Islet of Langerhans (tissue), 1 donor: ENCODE measurements at regions not wholly inside any gene's neighbourhood (a gene's known extent, or its start where the extent isn't known, plus 50 kb on each side); places are given as distances from the start of the nearest gene placed in this dataset.
"Not testable (repeated sequence)": the region's sequence is repeated elsewhere in the genome, so short reads cannot be mapped to it uniquely, and the experiment has no call there.

ENCODE experiments used
- FAIRE-seq: peaks from one replicate; lab custom pipeline; 2011; peaks lifted over from hg19 to GRCh38; lab: Jason Lieb, UNC

GRCh38 chr1:181259026-181259745 lies 170.7 kb downstream of the IER5 start:
- FAIRE-seq: no peak

GRCh38 chr1:181260271-181260670 lies 171.8 kb downstream of the IER5 start:
- no peak for FAIRE-seq

GRCh38 chr1:181260994-181261393 lies 172.5 kb downstream of the IER5 start:
- no peak for FAIRE-seq

GRCh38 chr1:181262069-181262468 lies 173.6 kb downstream of the IER5 start:
- FAIRE-seq: no peak

- FAIRE-seq: no peak
Measured at GRCh38 chr1:181263444-181263843, 174.9 kb downstream of the IER5 start.

GRCh38 chr1:181264821-181265220 lies 176.3 kb downstream of the IER5 start:
- FAIRE-seq: no peak

- no peak for FAIRE-seq
Measured at GRCh38 chr1:181284978-181285377, 196.5 kb downstream of the IER5 start.

- no peak for FAIRE-seq
Measured at GRCh38 chr1:181295217-181295616, 188.1 kb upstream of the CACNA1E start.

GRCh38 chr1:181296180-181296579 lies 187.1 kb upstream of the CACNA1E start:
- FAIRE-seq: no peak

GRCh38 chr1:181308098-181308497 lies 175.2 kb upstream of the CACNA1E start:
- no peak for FAIRE-seq

- no peak for FAIRE-seq
Measured at GRCh38 chr1:181310560-181310959, 172.8 kb upstream of the CACNA1E start.

- FAIRE-seq: no peak
Measured at GRCh38 chr1:181312946-181313345, 170.4 kb upstream of the CACNA1E start.

- FAIRE-seq: no peak
Measured at GRCh38 chr1:181313466-181313865, 169.9 kb upstream of the CACNA1E start.

GRCh38 chr1:181314010-181314409 lies 169.3 kb upstream of the CACNA1E start:
- FAIRE-seq: no peak

GRCh38 chr1:181314959-181315358 lies 168.4 kb upstream of the CACNA1E start:
- FAIRE-seq: no peak

GRCh38 chr1:181317261-181317930 lies 165.9 kb upstream of the CACNA1E start:
- no peak for FAIRE-seq

- FAIRE-seq: no peak
Measured at GRCh38 chr1:181318022-181318857, 165.1 kb upstream of the CACNA1E start.

GRCh38 chr1:181318858-181319235 lies 164.5 kb upstream of the CACNA1E start:
- no peak for FAIRE-seq

- FAIRE-seq: no peak
Measured at GRCh38 chr1:181319907-181320306, 163.4 kb upstream of the CACNA1E start.

- FAIRE-seq: no peak
Measured at GRCh38 chr1:181324797-181325616, 158.3 kb upstream of the CACNA1E start.

GRCh38 chr1:181325765-181326164 lies 157.6 kb upstream of the CACNA1E start:
- not testable (repeated sequence) for FAIRE-seq

GRCh38 chr1:181326348-181326747 lies 157.0 kb upstream of the CACNA1E start:
- FAIRE-seq: no peak
